NCI-H1092 (cell line): ENCODE measurements at regions not wholly inside any gene's neighbourhood (a gene's known extent, or its start where the extent isn't known, plus 50 kb on each side); places are given as distances from the start of the nearest gene placed in this dataset.

Source experiments
- DNase-seq: peaks from one replicate; lab custom pipeline; 2025; lab: John Stamatoyannopoulos, UW

- DNase-seq, result no peak
Measured at GRCh38 chr10:88060762-88061161, 197.3 kb downstream of the PTEN start.

DNA sequence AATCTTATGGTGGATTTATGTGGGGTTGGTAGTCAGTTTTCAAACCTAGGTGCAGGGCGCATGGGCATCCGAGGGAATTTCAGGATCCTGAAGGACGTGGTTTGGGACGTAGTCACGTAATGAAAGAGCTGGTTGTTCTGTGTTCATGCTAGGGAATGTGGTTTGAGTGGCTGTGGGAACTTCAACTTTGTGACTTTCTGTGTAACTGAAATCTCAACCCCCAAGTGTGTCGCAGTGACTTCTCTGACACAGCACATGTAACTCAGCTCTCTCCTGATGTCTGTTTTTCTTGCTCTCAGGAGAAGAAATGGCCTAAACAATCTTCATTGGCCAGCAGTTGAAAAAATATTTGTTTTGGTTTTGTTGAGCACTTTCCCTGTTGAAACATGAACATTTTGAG is 199.0 kb downstream of the PTEN start:
- DNase-seq, result no peak

GRCh38 chr10:88062798-88063472 is 199.5 kb downstream of the PTEN start:
- DNase-seq, result no peak

DNA sequence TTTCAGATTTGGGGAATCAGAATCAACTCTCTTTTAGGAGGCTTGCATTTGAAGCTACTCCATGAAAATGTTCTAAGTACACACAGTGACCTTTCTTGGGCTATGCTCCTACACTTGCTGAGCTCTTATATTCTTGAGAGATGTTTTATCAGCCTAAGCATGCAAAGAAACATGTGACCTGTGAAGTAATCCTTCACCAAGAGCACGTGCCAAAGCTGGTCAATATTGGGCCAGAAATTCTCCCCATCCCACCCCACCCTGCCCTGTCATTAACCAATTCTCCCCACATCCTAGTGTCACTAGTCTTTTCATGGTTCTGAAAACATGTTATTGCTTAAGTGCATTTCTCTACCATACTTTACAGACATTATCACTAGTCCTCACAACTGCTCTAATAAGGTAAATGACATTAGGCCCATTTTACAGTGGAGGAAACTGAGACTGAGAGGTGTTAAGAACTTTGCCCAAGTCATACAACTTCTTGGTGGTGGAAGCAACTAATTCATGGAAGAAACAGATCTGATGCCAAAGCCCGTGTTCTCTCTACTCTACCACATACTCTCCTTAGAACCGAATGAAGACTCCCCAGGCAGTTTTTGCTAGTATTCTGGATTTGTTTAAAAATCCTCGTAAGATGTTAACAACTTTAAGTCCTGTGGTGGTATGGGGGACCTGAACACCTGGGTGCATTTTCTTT is 200.6 kb downstream of the PTEN start:
- no peak for DNase-seq

DNA sequence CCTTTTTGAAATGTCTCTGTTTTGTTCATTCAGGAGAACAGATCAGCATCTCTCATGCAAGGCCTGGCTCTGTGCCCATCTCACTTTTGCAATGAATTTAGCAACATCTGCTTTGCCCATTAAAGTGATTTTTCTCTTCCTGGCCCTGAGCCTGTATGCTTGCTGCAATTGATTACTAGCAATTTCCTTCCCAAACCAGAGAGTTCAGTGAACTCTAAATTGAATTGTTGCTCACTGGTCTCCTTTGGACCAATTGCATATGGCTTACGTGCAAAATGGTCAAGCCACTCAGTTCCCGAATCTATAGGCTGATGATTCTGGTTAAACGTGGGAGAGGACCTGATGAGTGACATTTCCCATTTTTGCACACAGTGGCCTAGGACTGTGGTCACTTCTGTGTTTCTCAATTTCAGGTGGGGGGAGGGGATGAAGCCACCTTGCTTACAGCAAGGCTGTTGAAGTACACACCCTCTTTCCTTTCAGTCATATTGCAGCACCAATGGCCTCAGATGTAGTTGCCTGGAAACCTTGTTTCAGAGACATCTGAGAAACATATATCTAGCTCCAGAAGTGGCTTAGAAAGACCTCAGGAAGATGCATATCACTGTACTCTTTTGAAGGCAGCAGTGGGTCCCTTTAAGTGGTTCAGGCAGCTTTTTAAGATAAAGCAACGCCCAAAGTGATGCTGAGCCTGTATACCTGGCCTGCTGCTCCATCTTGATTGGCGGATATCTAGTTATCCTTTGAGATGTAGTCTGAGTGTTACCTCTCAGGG is 201.4 kb downstream of the PTEN start:
- no peak for DNase-seq

DNA sequence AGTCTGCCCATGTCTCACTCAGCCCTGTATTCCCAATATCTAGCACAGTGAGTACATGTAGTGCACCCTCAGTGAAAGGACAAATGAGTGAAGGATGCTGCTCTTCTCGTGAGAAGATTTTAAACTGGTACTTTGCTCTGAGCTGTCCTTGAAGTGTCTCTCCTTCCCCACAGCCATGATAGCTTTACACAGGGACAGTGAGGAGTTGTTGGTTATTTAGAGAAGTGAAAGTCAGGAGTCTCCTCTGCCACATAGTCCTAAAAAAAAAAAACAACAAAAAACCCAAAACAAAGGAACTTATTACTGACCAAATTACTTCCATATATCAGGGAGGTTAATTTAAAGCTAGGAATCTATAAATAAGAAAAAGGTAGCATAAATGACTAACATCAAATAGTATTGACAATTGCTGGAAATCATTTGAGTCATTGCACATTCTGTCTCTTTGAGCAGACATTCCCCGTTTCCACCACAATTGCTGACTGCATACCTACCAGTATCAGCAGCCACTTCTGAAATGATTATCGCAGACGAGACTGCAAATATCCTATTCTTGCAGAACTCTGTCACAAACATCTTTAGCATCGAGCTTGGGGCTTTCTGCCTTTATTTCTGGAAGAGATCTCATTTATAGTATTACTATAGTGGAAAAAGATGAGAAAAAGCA is 202.1 kb downstream of the PTEN start:
- no peak for DNase-seq

DNA sequence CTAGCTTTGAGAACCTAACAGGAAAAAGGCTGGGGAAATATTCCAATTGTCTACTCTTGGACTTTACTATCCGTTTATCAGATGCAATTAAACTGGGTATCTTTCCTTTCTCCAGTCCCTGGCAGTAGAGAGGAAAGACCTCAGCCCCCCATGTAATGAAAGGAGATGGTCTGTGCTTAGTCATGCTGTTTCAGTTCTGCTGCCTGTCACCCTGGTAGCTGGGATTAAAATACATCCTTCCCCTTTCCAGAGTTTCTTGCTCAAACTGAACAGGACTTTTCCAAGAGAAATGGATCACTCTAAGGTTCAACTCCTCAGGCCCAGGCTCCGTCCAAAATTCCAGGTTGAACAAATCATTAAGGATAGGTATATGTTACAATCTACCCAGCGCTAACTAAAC is 202.9 kb downstream of the PTEN start:
- no peak for DNase-seq

- no peak for DNase-seq
Measured at GRCh38 chr10:88066876-88067275, 203.5 kb downstream of the PTEN start.

DNA sequence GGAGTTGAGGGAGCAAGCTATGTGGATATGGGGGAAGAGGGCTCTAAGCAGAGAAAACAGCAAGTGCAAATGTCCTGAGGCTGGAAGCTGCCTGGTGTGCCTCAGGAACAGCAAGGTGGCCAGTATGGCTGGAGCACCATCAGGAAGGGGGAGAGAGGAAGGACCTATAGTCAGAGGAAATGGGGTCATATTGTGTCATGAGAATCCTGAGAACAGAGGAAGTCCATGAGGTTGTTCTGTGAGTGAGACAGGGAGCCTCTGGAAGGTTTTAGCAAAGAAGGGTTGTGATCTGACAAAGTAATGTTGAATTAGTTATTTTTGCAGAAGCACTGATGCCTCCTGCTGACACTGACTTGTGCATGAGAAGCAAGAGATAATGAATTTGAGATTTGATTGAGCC is 204.3 kb downstream of the PTEN start:
- DNase-seq, result no peak

DNA sequence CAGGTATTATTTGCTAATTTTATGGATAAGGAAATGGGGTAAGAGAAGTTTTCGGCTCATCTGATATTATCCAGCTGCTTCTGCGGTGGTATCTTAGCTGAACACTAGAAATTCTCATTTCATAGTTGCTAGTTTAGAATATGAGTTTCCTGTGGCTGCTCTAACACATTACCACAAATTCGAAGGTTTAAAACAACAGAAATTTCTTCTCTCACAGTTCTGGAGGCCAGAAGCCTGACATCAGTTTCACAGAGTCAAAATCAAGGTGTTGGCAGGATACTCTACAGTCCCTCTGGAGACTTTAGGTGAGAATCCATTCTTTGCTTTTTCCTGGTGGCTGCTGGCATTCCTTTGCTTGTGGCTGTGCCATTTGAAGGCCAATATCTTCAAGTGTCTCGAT is 205.9 kb downstream of the PTEN start:
- DNase-seq, result no peak

- no peak for DNase-seq
Measured at GRCh38 chr10:88070080-88070880, 206.9 kb downstream of the PTEN start.

- DNase-seq, result no peak
Measured at GRCh38 chr10:88071879-88072278, 208.5 kb downstream of the PTEN start.

DNA sequence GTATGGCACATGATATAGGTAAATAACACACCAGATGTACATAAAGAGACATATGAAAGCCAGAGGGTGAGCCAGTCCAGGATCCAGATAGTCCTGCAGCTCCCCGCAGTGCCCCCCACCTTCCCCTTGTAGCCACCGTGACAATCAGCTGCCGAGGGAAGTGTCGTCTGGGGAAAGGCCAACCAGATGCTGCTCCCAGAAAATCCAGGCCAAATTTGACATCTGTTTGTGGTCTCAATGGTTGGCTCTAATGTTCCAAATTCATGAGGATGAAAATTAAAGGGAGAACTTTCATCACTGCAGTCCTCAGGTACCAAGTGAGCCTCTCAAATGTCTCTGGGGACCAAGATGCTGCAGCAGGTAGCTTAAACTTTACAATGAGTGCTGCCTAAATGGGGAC is 210.3 kb downstream of the PTEN start:
- DNase-seq, result no peak

GRCh38 chr10:88074971-88075370 is 211.5 kb downstream of the PTEN start:
- no peak for DNase-seq

DNA sequence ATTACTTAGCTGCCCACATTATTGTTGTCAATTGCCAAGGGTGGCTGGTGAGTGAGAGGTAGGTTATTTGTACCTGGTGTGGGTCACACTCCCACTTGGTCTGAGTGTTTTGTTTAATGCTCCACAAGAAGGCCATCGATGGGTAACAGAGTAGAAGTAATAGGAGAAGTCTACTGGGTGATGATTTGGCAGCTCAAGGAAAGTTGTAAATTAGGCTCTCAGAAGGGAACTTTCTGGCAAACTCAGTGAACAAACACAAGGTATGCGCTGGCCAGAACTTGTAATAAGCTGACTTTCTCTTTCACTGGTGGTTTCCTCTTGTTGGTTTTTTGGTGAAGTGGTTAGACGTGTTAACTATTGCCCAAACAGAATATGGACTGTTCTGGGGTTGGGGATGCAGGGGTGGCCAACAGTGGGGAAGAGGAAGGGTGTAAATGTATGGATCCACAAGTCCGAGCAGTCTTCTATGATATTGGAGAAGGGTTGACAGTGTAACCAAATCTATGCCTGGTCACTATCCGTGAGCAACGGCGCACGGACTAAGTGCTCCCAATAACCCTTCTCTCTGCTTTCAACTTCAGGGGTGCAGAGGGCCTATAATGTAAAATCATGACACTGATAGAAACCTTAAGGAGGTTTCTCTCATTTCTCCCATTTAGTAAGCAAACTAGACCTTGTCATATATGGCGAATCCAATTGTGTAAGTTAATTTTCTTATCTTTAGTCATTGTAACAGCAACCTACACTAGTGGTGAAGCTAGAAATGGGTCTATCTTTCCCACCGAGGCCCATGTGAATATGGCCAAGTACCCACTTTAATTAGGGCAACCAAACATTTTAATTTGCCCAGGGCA is 212.8 kb downstream of the PTEN start:
- no peak for DNase-seq

DNA sequence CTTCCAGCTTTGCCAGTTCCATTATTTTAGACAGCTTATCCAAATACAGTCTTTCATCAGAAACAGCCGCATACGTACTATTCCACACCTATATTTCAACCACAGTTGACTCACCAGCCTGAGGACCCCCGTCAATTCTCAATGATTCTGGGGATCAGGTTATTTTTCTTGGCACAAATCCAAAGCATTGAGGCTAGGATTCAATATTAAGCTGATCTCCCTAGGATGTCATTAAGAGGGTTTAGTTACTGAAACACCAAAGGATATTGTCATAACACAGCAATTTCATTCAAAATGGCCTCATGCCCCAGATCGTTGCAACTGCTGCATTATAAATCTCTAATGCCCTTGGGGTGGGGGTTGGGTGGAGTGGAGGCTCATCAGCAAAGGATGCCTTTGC is 214.6 kb downstream of the PTEN start:
- DNase-seq, result no peak

- DNase-seq, result no peak
Measured at GRCh38 chr10:88080213-88080612, 216.8 kb downstream of the PTEN start.

GRCh38 chr10:88081457-88082054 is 218.1 kb downstream of the PTEN start:
- no peak for DNase-seq

DNA sequence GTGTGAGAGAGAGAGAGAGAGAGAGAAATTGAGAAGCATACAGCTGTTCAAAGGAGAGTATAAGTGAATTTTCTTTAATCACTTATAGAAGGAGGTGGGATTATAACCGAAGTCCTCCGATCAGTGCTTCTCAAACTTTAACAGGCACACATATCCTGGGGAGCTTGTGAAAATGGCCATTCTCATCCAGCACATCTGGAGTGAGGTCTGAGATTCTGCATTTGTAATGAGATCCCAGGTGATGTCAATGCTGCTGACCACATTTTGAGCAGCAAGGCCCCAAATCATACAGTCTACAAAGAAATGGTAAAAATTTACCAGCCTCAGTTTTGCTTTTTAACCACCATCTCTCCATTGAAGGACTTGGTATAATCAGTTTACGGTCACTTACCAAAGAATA is 219.0 kb downstream of the PTEN start:
- DNase-seq, result no peak

GRCh38 chr10:88082806-88083596 is 219.6 kb downstream of the PTEN start:
- DNase-seq, result no peak
